GM12874 (cell line): ENCODE measurements at regions not wholly inside any gene's neighbourhood (a gene's known extent, or its start where the extent isn't known, plus 50 kb on each side); places are given as distances from the start of the nearest gene placed in this dataset.

Experiments
- TF ChIP-seq, protein P1 (sequence below): IDR thresholded peaks from 2 replicates; pipeline ENCODE4 v1.5.1; 2011; ENCODE audit warnings: low read depth, mild to moderate bottlenecking, control low read depth, low read length, moderate library complexity; ENCODE audit not compliant: insufficient read depth

GRCh38 chr16:73617738-73618137 is 569.8 kb upstream of the ZFHX3 start:
- TF ChIP-seq, protein P1, sequence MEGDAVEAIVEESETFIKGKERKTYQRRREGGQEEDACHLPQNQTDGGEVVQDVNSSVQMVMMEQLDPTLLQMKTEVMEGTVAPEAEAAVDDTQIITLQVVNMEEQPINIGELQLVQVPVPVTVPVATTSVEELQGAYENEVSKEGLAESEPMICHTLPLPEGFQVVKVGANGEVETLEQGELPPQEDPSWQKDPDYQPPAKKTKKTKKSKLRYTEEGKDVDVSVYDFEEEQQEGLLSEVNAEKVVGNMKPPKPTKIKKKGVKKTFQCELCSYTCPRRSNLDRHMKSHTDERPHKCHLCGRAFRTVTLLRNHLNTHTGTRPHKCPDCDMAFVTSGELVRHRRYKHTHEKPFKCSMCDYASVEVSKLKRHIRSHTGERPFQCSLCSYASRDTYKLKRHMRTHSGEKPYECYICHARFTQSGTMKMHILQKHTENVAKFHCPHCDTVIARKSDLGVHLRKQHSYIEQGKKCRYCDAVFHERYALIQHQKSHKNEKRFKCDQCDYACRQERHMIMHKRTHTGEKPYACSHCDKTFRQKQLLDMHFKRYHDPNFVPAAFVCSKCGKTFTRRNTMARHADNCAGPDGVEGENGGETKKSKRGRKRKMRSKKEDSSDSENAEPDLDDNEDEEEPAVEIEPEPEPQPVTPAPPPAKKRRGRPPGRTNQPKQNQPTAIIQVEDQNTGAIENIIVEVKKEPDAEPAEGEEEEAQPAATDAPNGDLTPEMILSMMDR: no peak

GRCh38 chr16:73616770-73617169 is 568.8 kb upstream of the ZFHX3 start:
- TF ChIP-seq, protein P1: no peak

GRCh38 chr16:73616166-73616753 is 568.3 kb upstream of the ZFHX3 start:
- TF ChIP-seq, protein P1: no peak

GRCh38 chr16:73615071-73615940 is 567.4 kb upstream of the ZFHX3 start:
- TF ChIP-seq, protein P1: no peak

GRCh38 chr16:73614131-73614530 is 566.2 kb upstream of the ZFHX3 start:
- TF ChIP-seq, protein P1: no peak

DNA sequence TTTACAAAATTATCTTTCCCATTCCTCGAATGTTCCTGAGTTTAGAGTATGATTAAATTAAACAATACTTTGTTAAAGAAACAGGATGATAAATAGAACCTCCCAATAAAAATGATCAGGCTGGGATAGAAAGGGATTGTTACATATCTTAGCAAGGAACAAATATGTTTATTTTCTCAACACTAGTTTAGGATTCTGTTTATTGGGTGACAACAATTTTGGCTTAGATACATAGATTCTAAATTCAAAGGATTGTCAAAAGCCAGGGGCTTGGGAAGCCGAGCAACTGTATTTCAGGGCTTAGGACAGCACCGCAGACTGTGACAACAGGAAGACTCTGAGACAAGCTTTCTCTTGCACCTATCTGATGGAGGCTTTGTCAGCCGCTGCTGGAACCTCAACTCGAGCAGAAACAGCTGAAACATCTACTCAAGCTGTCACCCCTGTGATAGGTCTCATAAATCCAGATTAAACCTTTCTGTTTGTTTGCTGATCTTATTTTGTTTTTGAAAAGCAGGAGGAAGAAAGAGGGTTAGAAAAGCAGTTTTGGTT is 562.8 kb upstream of the ZFHX3 start:
- TF ChIP-seq, protein P1: no peak

DNA sequence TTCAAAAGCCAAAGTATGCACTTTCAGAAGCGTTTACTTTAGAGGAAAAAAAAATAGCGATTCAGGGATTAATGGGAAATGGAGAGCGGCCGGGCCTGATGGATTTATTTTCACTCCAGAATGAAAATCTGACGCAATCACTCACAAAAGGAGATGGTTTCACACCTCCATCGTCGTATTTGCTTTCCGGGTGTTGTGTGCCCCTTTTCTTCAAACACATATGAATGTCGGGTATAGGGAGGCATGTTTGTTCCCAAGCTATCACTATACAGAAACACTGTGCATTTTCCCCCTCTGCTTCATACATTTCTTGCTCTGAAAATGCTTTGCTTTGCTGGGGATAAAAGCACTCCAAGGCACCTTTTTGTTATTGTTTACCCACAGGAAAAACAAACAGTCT is 562.2 kb upstream of the ZFHX3 start:
- TF ChIP-seq, protein P1: no peak
